Psoas muscle (tissue), 7 donors: ENCODE measurements at regions not wholly inside any gene's neighbourhood (a gene's known extent, or its start where the extent isn't known, plus 50 kb on each side); places are given as distances from the start of the nearest gene placed in this dataset.

ENCODE experiments used
- ATAC-seq, 4 donors: fragments of 200-7000 bp; cut with Tn5 transposase; one replicate each; pipeline ENCODE4 v1.9.1; 2020; ENCODE audit warnings: moderate library complexity in 3 of 4, mild to moderate bottlenecking in 2 of 4
- DNase-seq, 2 donors: peaks; one replicate each; pipeline ENCODE4 v3.0.0-alpha.2; 2020
- H3K27ac ChIP-seq: fragments of 200-600 bp; one replicate; pipeline ENCODE4 v1.8.0; 2022
- H3K27me3 ChIP-seq, 3 donors: fragments of 200-600 bp in 1 of 3; one replicate each; pipeline versions ENCODE4 v1.6.1 to v1.8.0; 2013 to 2022; ENCODE audit warnings: low read length in 2 of 3, mild to moderate bottlenecking in 2 of 3, moderate library complexity in 1 of 3; ENCODE audit not compliant: insufficient read depth in 3 of 3
- H3K36me3 ChIP-seq, 2 donors: fragments of 200-600 bp in 1 of 2; one replicate each; pipeline versions ENCODE4 v1.6.1 to v1.8.0; 2013 to 2022; ENCODE audit warnings: low read depth in 1 of 2, mild to moderate bottlenecking in 1 of 2, moderate library complexity in 1 of 2; ENCODE audit not compliant: insufficient read depth in 1 of 2
- H3K4me1 ChIP-seq: fragments of 200-600 bp; one replicate; pipeline ENCODE4 v1.8.0; 2022
- H3K4me3 ChIP-seq: fragments of 200-600 bp; one replicate; pipeline ENCODE4 v1.8.0; 2022; ENCODE audit warnings: mild to moderate bottlenecking
- H3K9me3 ChIP-seq: fragments of 200-600 bp; one replicate; pipeline ENCODE4 v1.8.0; 2022
- WGBS, 3 donors: extraction: QIAGEN DNeasy Blood & Tissue Kit; methylation state at CpG; one replicate each; pipeline versions ENCODE4 v1.1.6 to v1.1.7; 2013; 5-methylcytosine and 5-hydroxymethylcytosine counted together
- intact Hi-C, 2 donors: fragments of 100-400 bp; cut with DNase I; formaldehyde crosslinking; loops; one replicate each; pipeline versions ENCODE4 v1.11.0 to v1.14.2; 2022
- TF ChIP-seq, protein P1 (sequence below): fragments of 200-600 bp; IDR thresholded peaks from one replicate; pipeline ENCODE4 v1.8.0; 2022; ENCODE audit warnings: antibody characterized with exemption
- donor health status: healthy with polysubstance abuse.
- donor health status: DM: no; HTN: no; CAD: no; lungs with moderate emphysema.
- donor health status: Bipolar disorder and iron deficiency.
- donor health status: healthy.
- donor health status: DM: yes; HTN: yes; CAD: no.
- donor health status: DM: no; HTN: no; CAD: no.
- donor health status: DM: yes; HTN: yes; CAD: no.

DNA sequence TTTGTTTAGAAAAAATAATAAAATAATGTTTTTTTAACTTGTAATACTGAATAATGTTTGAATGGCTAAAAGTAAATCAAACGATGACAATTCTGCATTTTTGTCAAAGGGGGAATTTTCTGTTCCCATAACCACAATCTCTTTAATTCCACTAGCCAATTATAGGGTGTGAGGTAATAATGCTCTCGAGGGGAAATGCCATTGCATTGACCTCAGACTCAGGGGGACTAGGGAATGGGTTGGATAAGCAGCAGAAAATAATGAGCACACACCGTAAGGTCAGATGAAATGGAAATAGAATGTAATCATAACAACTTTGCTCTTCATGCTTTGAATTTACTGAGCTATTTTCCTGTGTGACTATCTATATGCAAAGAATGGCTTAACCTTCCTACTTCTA is 584.7 kb downstream of the RFPL4B start:
- Histone ChIP-seq H3K4me3 (no peak overlapping the region), H3K27ac (no peak overlapping the region), H3K9me3 (no peaks in the 10 kb centered on the region), H3K27me3 (no peaks in the 10 kb centered on the region), H3K36me3 (no peaks in the 10 kb centered on the region), H3K4me1 (no peaks in the 10 kb centered on the region)
- 29 to 41% (median 29%) methylated on average over 3 of the region's 3 CpGs for whole genome bisulfite sequencing, 3 donors
- TF ChIP-seq, protein P1, sequence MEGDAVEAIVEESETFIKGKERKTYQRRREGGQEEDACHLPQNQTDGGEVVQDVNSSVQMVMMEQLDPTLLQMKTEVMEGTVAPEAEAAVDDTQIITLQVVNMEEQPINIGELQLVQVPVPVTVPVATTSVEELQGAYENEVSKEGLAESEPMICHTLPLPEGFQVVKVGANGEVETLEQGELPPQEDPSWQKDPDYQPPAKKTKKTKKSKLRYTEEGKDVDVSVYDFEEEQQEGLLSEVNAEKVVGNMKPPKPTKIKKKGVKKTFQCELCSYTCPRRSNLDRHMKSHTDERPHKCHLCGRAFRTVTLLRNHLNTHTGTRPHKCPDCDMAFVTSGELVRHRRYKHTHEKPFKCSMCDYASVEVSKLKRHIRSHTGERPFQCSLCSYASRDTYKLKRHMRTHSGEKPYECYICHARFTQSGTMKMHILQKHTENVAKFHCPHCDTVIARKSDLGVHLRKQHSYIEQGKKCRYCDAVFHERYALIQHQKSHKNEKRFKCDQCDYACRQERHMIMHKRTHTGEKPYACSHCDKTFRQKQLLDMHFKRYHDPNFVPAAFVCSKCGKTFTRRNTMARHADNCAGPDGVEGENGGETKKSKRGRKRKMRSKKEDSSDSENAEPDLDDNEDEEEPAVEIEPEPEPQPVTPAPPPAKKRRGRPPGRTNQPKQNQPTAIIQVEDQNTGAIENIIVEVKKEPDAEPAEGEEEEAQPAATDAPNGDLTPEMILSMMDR = no peak
- DNase-seq = no peak
- intact Hi-C loops = no loop called here
- ATAC-seq = no peak

DNA sequence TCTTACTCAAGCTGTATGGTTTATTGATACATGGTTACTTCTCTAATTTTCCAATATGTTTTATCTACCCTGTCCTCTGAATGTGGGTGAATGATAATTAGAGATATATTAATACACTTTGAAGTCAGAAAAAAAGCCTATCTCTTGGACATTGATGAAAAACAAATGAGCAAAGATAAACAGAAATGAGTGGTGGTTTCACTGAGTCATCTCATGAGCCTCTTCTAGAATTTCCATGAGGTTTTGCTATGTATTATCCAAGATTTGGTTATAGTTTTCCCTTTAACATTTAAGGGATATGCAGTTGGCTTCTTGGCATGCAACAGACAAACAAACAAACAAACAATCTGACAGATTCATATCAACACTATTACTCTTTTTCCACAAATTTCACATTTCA is 586.8 kb downstream of the RFPL4B start:
- ATAC-seq (no peak), DNase-seq (no peak)
- Histone ChIP-seq H3K4me1 (no peaks in the 10 kb centered on the region), H3K27ac (no peak overlapping the region), H3K36me3 (no peaks in the 10 kb centered on the region), H3K4me3 (no peak overlapping the region), H3K27me3 (no peaks in the 10 kb centered on the region), H3K9me3 (no peaks in the 10 kb centered on the region)
- TF ChIP-seq, protein P1 = no peak
- intact Hi-C loops = no loop called here

DNA sequence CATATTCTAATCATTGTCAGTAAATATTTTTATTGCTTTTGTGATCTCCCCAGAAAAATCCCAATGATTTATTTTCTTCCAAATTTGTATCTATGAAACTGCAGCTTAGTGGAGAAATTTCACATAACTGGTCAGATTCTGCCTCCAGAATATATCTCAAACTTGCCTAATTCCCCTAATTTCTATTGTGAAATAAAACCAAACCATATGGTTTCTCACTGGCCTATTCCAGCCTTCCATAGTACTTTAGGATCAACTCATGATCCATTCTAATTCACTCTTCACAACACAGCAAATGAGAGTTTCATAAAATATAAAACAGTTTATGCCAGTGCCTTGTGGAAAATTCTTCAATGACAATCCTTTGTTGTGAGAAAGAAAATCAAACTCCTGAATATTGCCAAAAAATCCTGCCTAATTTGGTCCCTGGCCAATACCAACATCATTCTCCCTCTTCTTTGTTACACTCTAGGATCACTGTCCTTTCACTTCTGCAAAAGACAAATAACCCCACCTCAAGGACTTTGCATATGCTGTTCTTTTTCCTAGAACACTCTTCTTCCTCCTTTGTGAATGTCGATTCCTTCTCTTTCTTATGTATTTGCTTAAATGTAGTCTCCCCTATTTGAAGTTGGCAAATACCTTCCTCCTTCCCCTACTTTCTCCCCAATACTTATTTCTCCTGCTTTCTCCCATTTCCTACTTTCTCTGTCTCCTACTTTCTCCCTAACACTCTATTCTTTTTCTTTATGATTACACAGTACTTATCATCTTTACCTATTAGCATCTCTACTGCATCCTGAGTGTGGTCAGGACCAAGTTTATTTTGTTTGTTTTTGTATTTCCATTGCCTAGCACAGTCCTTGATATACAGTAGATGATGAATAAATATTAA is 587.5 kb downstream of the RFPL4B start:
- 76 to 93% (median 82%) methylated on average over 1 of the region's 1 CpG for whole genome bisulfite sequencing, 3 donors
- TF ChIP-seq, protein P1 = no peak
- intact Hi-C loops = no loop called here
- Histone ChIP-seq H3K27me3 (no peaks in the 10 kb centered on the region), H3K36me3 (no peaks in the 10 kb centered on the region), H3K9me3 (no peaks in the 10 kb centered on the region), H3K4me3 (no peak overlapping the region), H3K4me1 (no peaks in the 10 kb centered on the region), H3K27ac (no peak overlapping the region)
- DNase-seq (no peak), ATAC-seq (no peak)

DNA sequence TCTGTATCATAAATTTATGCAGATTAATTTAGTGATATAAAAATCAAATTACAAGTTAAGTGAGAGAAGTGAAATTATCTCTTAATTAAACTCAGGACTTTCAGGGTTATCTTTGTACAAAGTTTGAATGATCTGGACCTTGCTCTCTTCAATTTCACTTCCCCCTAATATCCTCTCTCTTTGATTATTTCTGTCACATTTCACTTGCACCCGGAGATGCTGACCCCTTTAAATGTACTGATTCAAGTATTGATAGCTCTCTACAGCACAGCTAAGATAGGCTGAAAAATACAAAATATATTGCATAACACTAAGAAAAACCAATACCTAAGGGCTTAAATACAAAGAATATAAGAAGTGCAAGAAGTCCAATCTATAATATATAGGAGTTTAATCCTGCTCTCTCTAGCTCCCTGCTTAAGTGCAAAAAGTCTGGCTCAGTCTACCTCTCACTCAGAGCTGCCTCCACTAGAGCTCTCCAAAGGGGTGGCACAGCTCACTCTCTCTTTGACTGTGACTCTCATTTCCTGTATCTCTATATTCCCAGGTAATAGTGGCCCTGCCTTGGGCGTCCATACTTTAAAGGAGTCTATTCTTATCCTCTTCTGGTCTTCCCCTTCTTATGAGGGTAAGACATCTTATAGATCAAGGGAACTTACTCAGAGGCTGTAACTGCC is 588.4 kb downstream of the RFPL4B start:
- Histone ChIP-seq H3K4me1 (no peaks in the 10 kb centered on the region), H3K27me3 (no peaks in the 10 kb centered on the region), H3K4me3 (no peak overlapping the region), H3K27ac (no peak overlapping the region), H3K36me3 (no peaks in the 10 kb centered on the region), H3K9me3 (no peaks in the 10 kb centered on the region)
- DNase-seq (no peak), ATAC-seq (no peak)
- TF ChIP-seq, protein P1 = no peak
- WGBS, 3 donors = 89 to 93% (median 89%) methylated on average over 2 of the region's 2 CpGs
- intact Hi-C loops = no loop called here
